RPMI8226 (cell line): ENCODE measurements at regions not wholly inside any gene's neighbourhood (a gene's known extent, or its start where the extent isn't known, plus 50 kb on each side); places are given as distances from the start of the nearest gene placed in this dataset.
A peak's percentile ranks its signal among the peaks of the same experiment; 100 is the strongest.

Experiments
- DNase-seq: peaks from one replicate; pipeline ENCODE4 v3.0.0-alpha.2; 2015

GRCh38 chr11:128642571-128642970, 51.3 kb upstream of the FLI1 start:
- DNase-seq, result no peak

- peak; percentile 20 for DNase-seq
These were observed 50.1 kb upstream of the FLI1 start for GRCh38 chr11:128643661-128644317.
